GM12874 (cell line): ENCODE measurements at regions not wholly inside any gene's neighbourhood (a gene's known extent, or its start where the extent isn't known, plus 50 kb on each side); places are given as distances from the start of the nearest gene placed in this dataset.

Experiments
- CTCF ChIP-seq: IDR thresholded peaks from 2 replicates; pipeline ENCODE4 v1.5.1; 2011; ENCODE audit warnings: low read depth, mild to moderate bottlenecking, control low read depth, low read length, moderate library complexity; ENCODE audit not compliant: insufficient read depth

GRCh38 chr6:56821005-56821432, 133.9 kb upstream of the BEND6 start:
- no peak for TF ChIP-seq CTCF

- no peak for TF ChIP-seq CTCF
Measured at GRCh38 chr6:56820060-56820459, 134.8 kb upstream of the BEND6 start.

- no peak for TF ChIP-seq CTCF
Measured at GRCh38 chr6:56819604-56820003, 135.3 kb upstream of the BEND6 start.

GRCh38 chr6:56816370-56816769, 138.5 kb upstream of the BEND6 start:
- TF ChIP-seq CTCF = no peak

GRCh38 chr6:56815436-56815835, 139.5 kb upstream of the BEND6 start:
- TF ChIP-seq CTCF = no peak

GRCh38 chr6:56814802-56815201, 140.1 kb upstream of the BEND6 start:
- TF ChIP-seq CTCF = no peak

GRCh38 chr6:56814308-56814707, 140.6 kb upstream of the BEND6 start:
- no peak for TF ChIP-seq CTCF
